Gastroesophageal sphincter (tissue), 4 donors: ENCODE measurements at regions not wholly inside any gene's neighbourhood (a gene's known extent, or its start where the extent isn't known, plus 50 kb on each side); places are given as distances from the start of the nearest gene placed in this dataset.

Source experiments
- ATAC-seq: fragments of 150-250 bp; one replicate; pipeline ENCODE4 v1.9.1; 2016; ENCODE audit warnings: mild to moderate bottlenecking, moderate library complexity
- H3K27ac ChIP-seq, 4 donors: fragments of 200-600 bp; sonication (generic) in 3 of 4; 1 replicate in 3 of 4; 2 replicates in 1 of 4; pipeline ENCODE4 v1.5.1; 2016 to 2019
- H3K27me3 ChIP-seq: fragments of 200-600 bp; sonication (generic); one replicate; pipeline ENCODE4 v1.5.1; 2019
- H3K36me3 ChIP-seq, 2 donors: fragments of 200-600 bp; sonication (generic); one replicate each; pipeline ENCODE4 v1.5.1; 2019; ENCODE audit warnings: control low read depth in 1 of 2
- H3K4me1 ChIP-seq, 3 donors: fragments of 200-600 bp; sonication (generic); 1 replicate in 2 of 3; 2 replicates in 1 of 3; pipeline ENCODE4 v1.5.1; 2016 to 2019; ENCODE audit warnings: control low read depth in 2 of 3
- H3K4me3 ChIP-seq, 2 donors: fragments of 200-600 bp; sonication (generic); one replicate each; pipeline ENCODE4 v1.5.1; 2019; ENCODE audit warnings: mild to moderate bottlenecking in 1 of 2, moderate library complexity in 1 of 2
- H3K9me3 ChIP-seq, 3 donors: fragments of 200-600 bp; sonication (generic); one replicate each; pipeline ENCODE4 v1.5.1; 2017 to 2019; ENCODE audit warnings: control low read depth in 2 of 3
- CTCF ChIP-seq, 4 experiments: fragments of 200-600 bp in 2 of 4; fragments of 450-650 bp in 2 of 4; sonication (generic) in 1 of 4; IDR thresholded peaks; one replicate each; pipeline ENCODE4 v1.5.1; 2017 to 2019; ENCODE audit warnings: antibody characterized with exemption in 4 of 4, mild to moderate bottlenecking in 2 of 4, moderate library complexity in 2 of 4
- EP300 ChIP-seq: sonication (generic); formaldehyde crosslinking; IDR thresholded peaks from one replicate; pipeline ENCODE4 v1.6.1; 2017; ENCODE audit warnings: antibody characterized with exemption, mild to moderate bottlenecking
- POLR2A ChIP-seq, 2 donors: fragments of 450-650 bp; IDR thresholded peaks; one replicate each; pipeline ENCODE4 v1.6.1; 2017; ENCODE audit warnings: antibody characterized with exemption in 2 of 2, mild to moderate bottlenecking in 2 of 2, moderate library complexity in 1 of 2
- POLR2AphosphoS5 ChIP-seq: sonication (generic); formaldehyde crosslinking; IDR thresholded peaks from one replicate; pipeline ENCODE4 v1.6.1; 2017; ENCODE audit warnings: antibody characterized with exemption
- WGBS, 2 donors: methylation state at CpG; one replicate each; pipeline ENCODE4 v1.1.5; 2018; ENCODE audit warnings: low coverage in 1 of 2; 5-methylcytosine and 5-hydroxymethylcytosine counted together

- Histone ChIP-seq H3K27me3 (no peaks in the 10 kb centered on the region), H3K9me3 (no peaks in the 10 kb centered on the region), H3K4me3 (no peak overlapping the region), H3K4me1 (no peaks in the 10 kb centered on the region), H3K27ac (no peak overlapping the region), H3K36me3 (no peaks in the 10 kb centered on the region)
- WGBS, 2 donors: 40 to 78% methylated on average over 1 of the region's 2 CpGs
- ATAC-seq: no peak
- no peak for TF ChIP-seq POLR2AphosphoS5
- no peak for TF ChIP-seq POLR2A (IDR thresholded peaks at IDR 0.05)
- no peak for TF ChIP-seq CTCF (IDR thresholded peaks at IDR 0.05)
- TF ChIP-seq EP300: no peak
Measured at GRCh38 chr1:213464786-213465460, 413.9 kb downstream of the RPS6KC1 start.

DNA sequence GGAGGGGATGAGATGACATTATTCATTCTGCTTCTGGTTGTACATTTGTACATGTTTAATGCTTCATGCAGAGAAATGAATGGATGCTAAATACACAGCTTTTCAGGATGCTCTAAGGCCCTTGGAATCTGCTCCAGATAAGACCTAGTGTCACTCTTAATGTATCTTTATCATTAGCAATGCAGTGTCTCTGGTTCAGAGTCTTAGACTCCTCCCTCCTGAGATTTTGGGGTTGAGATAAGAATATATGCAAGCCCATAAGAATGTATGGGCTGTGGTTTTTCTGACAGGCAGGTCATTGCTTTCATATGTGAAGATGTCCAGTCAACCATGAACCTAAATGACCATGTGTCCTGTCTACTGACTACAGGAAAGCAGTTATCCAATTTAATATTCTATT, 415.5 kb downstream of the RPS6KC1 start:
- no peaks in the 10 kb centered on the region for H3K4me1 ChIP-seq
- no peak for TF ChIP-seq EP300
- TF ChIP-seq POLR2A (IDR thresholded peaks at IDR 0.05): no peak
- TF ChIP-seq CTCF (IDR thresholded peaks at IDR 0.05): no peak
- TF ChIP-seq POLR2AphosphoS5: no peak
- H3K4me3 ChIP-seq: no peak overlapping the region
- H3K27me3 ChIP-seq: no peaks in the 10 kb centered on the region
- H3K27ac ChIP-seq: no peak overlapping the region
- H3K36me3 ChIP-seq: no peaks in the 10 kb centered on the region
- ATAC-seq: no peak
- no peaks in the 10 kb centered on the region for H3K9me3 ChIP-seq

GRCh38 chr1:213474054-213474453, 423.0 kb downstream of the RPS6KC1 start:
- Histone ChIP-seq H3K4me3 (no peak overlapping the region), H3K27me3 (no peaks in the 10 kb centered on the region), H3K9me3 (no peaks in the 10 kb centered on the region), H3K4me1 (no peaks in the 10 kb centered on the region), H3K27ac (no peak overlapping the region), H3K36me3 (no peaks in the 10 kb centered on the region)
- TF ChIP-seq CTCF (IDR thresholded peaks at IDR 0.05) (no peak), POLR2A (IDR thresholded peaks at IDR 0.05) (no peak), POLR2AphosphoS5 (no peak), EP300 (no peak)
- WGBS, 2 donors: 23% methylated on average over 7 of the region's 7 CpGs; no CpG with 5 or more reads in 1 of the 2 donors
- ATAC-seq: no peak

DNA sequence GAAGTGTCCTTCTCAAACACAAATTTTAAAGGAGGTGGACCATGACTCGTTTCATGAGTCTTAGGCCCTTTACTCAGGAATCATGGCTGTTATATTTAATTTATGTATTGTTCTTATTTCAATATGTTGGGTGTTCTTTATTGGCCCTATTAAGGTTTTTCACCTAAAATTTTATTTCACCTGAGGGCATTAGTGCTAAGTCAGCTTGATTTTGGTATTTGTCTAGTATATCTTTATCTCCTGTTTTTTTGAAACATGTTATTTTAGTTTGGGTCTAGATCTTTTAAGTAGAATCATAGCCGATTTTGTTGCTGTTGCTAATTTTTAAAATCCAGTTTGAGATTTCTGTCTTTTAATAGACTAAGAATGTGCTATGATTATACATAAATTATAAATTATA, 430.4 kb downstream of the RPS6KC1 start:
- TF ChIP-seq POLR2A (IDR thresholded peaks at IDR 0.05) (no peak), CTCF (IDR thresholded peaks at IDR 0.05) (no peak), POLR2AphosphoS5 (no peak), EP300 (no peak)
- 74 to 76% methylated on average over 2 of the region's 2 CpGs for WGBS, 2 donors
- no peak overlapping the region for H3K27ac ChIP-seq
- no peaks in the 10 kb centered on the region for H3K4me1 ChIP-seq
- no peaks in the 10 kb centered on the region for H3K9me3 ChIP-seq
- H3K27me3 ChIP-seq: no peaks in the 10 kb centered on the region
- H3K4me3 ChIP-seq: no peak overlapping the region
- ATAC-seq: no peak
- no peaks in the 10 kb centered on the region for H3K36me3 ChIP-seq

DNA sequence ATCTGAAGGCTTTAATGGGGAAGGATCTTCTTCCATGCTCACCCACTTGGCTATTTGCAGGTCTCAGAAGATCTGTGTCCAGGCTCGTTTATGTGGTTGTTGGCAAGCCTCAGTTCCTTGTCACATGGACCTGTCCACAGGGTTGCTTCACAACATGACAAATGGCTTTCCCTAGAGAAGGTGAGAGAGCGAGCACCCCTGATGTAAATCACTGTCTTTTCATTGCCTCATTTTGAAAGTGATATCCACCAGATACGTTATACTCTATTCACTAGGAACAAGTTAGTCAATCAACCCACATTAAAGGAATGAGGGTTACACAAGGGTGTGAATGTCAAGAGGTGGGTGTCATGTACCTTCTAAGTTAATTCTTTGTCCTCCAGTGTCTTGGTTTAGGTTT, 433.3 kb downstream of the RPS6KC1 start:
- TF ChIP-seq CTCF (IDR thresholded peaks at IDR 0.05) (no peak), EP300 (no peak), POLR2A (IDR thresholded peaks at IDR 0.05) (no peak), POLR2AphosphoS5 (no peak)
- Histone ChIP-seq H3K4me3 (no peak overlapping the region), H3K9me3 (no peaks in the 10 kb centered on the region), H3K4me1 (no peaks in the 10 kb centered on the region), H3K27ac (no peak overlapping the region), H3K36me3 (no peaks in the 10 kb centered on the region), H3K27me3 (no peaks in the 10 kb centered on the region)
- no peak for ATAC-seq
- WGBS, 2 donors: 18 to 42% methylated on average over 2 to 3 of the region's 3 CpGs
